ENCODE measurements at regions not wholly inside any gene's neighbourhood (a gene's known extent, or its start where the extent isn't known, plus 50 kb on each side); places are given as distances from the start of the nearest gene placed in this dataset.

DNA sequence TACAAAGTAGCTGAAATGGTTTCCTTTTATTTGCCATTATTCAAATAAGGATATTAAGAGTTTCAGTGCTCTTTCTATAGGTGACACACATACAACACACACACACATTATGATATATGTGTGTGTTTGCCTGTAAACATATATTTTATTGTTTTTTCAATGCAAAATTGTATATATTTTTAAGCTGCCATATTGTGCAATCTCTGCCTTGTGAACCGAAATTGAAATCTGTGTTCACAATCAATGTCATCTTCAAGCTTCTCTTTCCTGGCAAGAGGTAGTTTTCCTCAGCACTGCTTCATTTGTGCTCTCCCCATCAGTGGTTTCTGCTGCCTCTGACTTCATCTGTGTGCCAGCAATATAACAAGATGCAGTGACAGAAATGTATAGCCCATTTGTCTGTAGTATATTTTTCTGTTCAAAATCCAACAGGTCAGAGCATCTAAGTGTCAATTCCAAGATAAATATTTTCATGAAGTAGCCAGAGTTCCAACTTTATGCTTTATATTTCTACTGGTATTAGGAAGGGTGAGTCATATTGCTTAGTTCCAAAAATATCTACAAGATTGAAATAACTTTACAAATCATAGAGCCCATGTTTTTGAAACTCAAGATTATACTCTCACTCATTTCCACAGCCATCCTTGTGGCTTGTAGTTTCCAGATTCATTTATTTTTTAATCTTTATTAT, 1704.8 kb upstream of the CDH9 start:
- no peak for DNase-seq (ENCODE audit: low read depth)
- TF ChIP-seq, protein P1, sequence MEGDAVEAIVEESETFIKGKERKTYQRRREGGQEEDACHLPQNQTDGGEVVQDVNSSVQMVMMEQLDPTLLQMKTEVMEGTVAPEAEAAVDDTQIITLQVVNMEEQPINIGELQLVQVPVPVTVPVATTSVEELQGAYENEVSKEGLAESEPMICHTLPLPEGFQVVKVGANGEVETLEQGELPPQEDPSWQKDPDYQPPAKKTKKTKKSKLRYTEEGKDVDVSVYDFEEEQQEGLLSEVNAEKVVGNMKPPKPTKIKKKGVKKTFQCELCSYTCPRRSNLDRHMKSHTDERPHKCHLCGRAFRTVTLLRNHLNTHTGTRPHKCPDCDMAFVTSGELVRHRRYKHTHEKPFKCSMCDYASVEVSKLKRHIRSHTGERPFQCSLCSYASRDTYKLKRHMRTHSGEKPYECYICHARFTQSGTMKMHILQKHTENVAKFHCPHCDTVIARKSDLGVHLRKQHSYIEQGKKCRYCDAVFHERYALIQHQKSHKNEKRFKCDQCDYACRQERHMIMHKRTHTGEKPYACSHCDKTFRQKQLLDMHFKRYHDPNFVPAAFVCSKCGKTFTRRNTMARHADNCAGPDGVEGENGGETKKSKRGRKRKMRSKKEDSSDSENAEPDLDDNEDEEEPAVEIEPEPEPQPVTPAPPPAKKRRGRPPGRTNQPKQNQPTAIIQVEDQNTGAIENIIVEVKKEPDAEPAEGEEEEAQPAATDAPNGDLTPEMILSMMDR (IDR thresholded peaks at IDR 0.05; ENCODE audit: insufficient read depth, low read length), result no peak
- no peak overlapping the region for H3K4me3 ChIP-seq (ENCODE audit: low read depth, low read length)

DNA sequence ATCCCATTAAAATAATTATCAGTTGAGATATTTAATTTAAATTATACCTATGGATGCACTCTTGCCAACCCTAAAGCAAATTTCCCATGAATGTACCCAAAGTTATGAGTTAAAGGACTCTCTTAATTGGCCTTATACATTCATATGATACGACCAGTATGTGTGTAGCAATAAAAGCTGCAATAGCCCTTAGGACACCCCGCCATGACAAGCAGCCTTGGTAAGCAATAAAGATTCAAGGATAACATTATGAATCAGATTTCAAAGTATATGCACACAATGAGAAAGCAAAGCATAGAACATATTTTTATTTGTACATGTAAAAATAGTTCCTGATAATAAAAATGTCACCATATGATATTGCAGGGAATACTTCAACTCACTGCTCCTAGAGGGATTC, 1699.3 kb upstream of the CDH9 start:
- no peak for DNase-seq (ENCODE audit: low read depth)
- TF ChIP-seq, protein P1 (IDR thresholded peaks at IDR 0.05; ENCODE audit: insufficient read depth, low read length), result no peak
- H3K4me3 ChIP-seq (ENCODE audit: low read depth, low read length), result no peak overlapping the region

DNA sequence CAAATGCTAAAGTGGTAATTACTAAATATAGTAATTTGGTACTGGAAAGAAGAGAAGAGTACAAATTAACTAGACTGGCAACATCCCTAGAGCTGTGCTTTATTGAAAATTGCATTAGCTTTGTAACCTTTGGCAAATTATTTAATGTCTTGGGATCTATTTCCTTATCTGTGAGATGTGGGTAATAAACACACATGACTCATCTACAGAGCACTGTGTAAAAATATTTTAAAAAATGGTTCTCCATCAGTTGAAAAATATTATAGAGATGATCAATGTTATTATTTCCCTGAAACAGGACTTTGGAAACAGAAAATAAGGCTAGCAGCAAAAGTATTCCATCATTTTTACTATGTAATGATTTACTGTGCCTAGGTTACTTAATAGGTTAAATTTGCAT, 1698.8 kb upstream of the CDH9 start:
- DNase-seq (ENCODE audit: low read depth), result no peak
- TF ChIP-seq, protein P1 (IDR thresholded peaks at IDR 0.05; ENCODE audit: insufficient read depth, low read length), result no peak
- no peak overlapping the region for H3K4me3 ChIP-seq (ENCODE audit: low read depth, low read length)

DNA sequence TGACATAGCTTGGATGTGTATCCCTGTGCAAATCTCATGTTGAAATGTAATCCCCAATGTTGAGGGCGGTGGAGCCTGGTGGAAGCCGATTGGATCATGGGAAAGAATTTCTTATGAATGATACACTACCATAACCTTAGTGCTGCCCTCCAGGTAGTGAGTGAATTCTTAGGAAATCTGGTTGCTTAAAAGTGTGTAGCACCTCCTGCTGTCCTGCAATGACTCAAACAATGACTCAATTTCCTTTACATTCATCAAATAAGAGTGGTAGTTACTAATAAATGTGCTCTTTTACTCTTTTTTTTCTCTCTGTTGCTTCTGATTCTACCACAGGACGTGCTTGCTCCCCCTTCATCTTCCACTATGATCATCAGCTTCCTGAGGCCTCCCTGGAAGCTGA, 1696.0 kb upstream of the CDH9 start:
- no peak for DNase-seq (ENCODE audit: low read depth)
- TF ChIP-seq, protein P1 (IDR thresholded peaks at IDR 0.05; ENCODE audit: insufficient read depth, low read length), result no peak
- no peak overlapping the region for H3K4me3 ChIP-seq (ENCODE audit: low read depth, low read length)

DNA sequence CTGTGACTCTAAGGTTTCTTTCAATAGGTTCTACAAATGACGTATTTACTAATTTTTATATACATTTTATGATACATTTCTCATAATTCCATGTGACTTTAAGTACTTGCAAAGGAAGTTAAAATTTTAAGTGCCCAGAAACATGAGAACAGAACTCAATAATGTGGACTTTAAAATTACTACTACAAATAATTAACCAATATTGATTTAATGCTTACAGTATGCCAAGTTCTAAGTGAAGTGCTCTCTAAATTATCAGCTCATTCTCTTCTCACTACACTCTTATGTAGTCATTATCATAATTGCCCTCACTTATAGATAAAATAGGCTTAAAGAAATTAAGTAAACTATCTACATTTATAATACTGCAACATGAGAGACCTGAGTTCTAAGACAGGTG, 1690.7 kb upstream of the CDH9 start:
- no peak for DNase-seq (ENCODE audit: low read depth)
- H3K4me3 ChIP-seq (ENCODE audit: low read depth, low read length), result no peak overlapping the region
- TF ChIP-seq, protein P1 (IDR thresholded peaks at IDR 0.05; ENCODE audit: insufficient read depth, low read length), result no peak

DNA sequence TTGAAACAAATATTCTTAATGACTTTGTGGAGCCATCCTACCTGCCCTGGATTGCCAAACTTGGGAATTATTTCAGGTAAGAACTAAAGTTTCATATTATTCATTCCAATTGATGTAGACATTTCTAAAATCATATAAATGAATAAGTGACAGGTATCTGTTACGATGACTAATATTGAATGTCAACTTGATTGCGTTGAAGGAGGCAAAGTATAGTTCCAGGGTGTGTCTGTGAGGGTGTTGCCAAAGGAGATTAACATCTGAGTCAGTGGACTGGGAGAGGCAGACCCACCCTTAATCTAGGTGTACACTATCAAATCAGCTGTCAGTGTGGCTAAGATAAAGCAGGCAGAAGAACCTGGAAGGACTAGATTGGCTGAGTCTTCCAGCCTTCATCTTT, 1688.4 kb upstream of the CDH9 start:
- TF ChIP-seq, protein P1 (IDR thresholded peaks at IDR 0.05; ENCODE audit: insufficient read depth, low read length), result no peak
- H3K4me3 ChIP-seq (ENCODE audit: low read depth, low read length), result no peak overlapping the region
- no peak for DNase-seq (ENCODE audit: low read depth)

DNA sequence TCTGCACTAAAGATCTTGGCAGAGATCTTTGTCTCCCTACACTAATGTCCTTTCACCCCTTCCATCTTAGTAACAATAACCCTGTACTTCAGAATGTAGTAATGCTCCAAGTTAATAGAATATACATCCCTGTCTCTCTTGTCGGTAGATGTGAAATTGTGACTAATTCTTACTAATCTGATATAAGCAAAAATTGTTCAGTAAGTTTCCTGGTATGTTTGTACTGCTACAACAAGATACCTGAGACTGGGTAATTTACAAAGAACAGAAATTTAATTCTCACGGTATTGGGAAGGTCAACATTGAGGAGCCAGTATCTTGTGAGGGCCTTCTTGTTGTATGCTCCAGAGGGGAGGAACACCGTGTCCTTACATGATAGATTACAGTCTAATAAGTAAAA, 1686.6 kb upstream of the CDH9 start:
- TF ChIP-seq, protein P1 (IDR thresholded peaks at IDR 0.05; ENCODE audit: insufficient read depth, low read length), result no peak
- DNase-seq (ENCODE audit: low read depth), result no peak
- no peak overlapping the region for H3K4me3 ChIP-seq (ENCODE audit: low read depth, low read length)
